ENCODE measurements at regions not wholly inside any gene's neighbourhood (a gene's known extent, or its start where the extent isn't known, plus 50 kb on each side); places are given as distances from the start of the nearest gene placed in this dataset.

GRCh38 chr6:92568541-92568940 lies 850.8 kb downstream of the EPHA7 start:
- TF ChIP-seq EZH2 (IDR thresholded peaks at IDR 0.05; ENCODE audit: borderline replicate concordance, low read depth, low read length, poor library complexity, severe bottlenecking) (no peak), CTCF (conservative IDR thresholded peaks at IDR 0.05; ENCODE audit: low read depth, low read length) (no peak)
- BruUV-seq (replicated peaks): no TSS peak
- DNase-seq (ENCODE audit: low spot score): no peak
- H3K27ac ChIP-seq (ENCODE audit: low read depth, low read length, poor library complexity, severe bottlenecking): no peak overlapping the region
- ChIA-PET CTCF (no interaction called here), POLR2A (ENCODE audit: low non-redundant PET) (no interaction called here)
- no peak overlapping the region for H3K4me3 ChIP-seq (ENCODE audit: low read depth, low read length, poor library complexity, severe bottlenecking)
- no peaks in the 10 kb centered on the region for H3K27me3 ChIP-seq (replicated peaks; ENCODE audit: insufficient read depth, low read depth, low read length, poor library complexity)
- no peaks in the 10 kb centered on the region for H3K4me1 ChIP-seq (ENCODE audit: insufficient read depth, low read length, poor library complexity, severe bottlenecking)
- H3K36me3 ChIP-seq (ENCODE audit: insufficient read depth, low read length, poor library complexity, severe bottlenecking): no peaks in the 10 kb centered on the region
- intact Hi-C loops (cut with micrococcal nuclease; ENCODE audit: unreplicated experiment): no loop called here
- H3K9me3 ChIP-seq (ENCODE audit: low read depth, low read length, poor library complexity, severe bottlenecking): no peaks in the 10 kb centered on the region

GRCh38 chr6:92566632-92567031 lies 852.7 kb downstream of the EPHA7 start:
- Histone ChIP-seq H3K4me3 (ENCODE audit: low read depth, low read length, poor library complexity, severe bottlenecking) (no peak overlapping the region), H3K9me3 (ENCODE audit: low read depth, low read length, poor library complexity, severe bottlenecking) (no peaks in the 10 kb centered on the region), H3K27ac (ENCODE audit: low read depth, low read length, poor library complexity, severe bottlenecking) (no peak overlapping the region), H3K4me1 (ENCODE audit: insufficient read depth, low read length, poor library complexity, severe bottlenecking) (no peaks in the 10 kb centered on the region), H3K27me3 (replicated peaks; ENCODE audit: insufficient read depth, low read depth, low read length, poor library complexity) (no peaks in the 10 kb centered on the region), H3K36me3 (ENCODE audit: insufficient read depth, low read length, poor library complexity, severe bottlenecking) (no peaks in the 10 kb centered on the region)
- intact Hi-C loops (cut with micrococcal nuclease; ENCODE audit: unreplicated experiment): no loop called here
- ChIA-PET CTCF (no interaction called here), POLR2A (ENCODE audit: low non-redundant PET) (no interaction called here)
- no peak for DNase-seq (ENCODE audit: low spot score)
- no peak for TF ChIP-seq EZH2 (IDR thresholded peaks at IDR 0.05; ENCODE audit: borderline replicate concordance, low read depth, low read length, poor library complexity, severe bottlenecking)
- TF ChIP-seq CTCF (conservative IDR thresholded peaks at IDR 0.05; ENCODE audit: low read depth, low read length): no peak
- BruUV-seq (replicated peaks): no TSS peak

- DNase-seq (ENCODE audit: low spot score): no peak
- H3K27me3 ChIP-seq (replicated peaks; ENCODE audit: insufficient read depth, low read depth, low read length, poor library complexity): no peaks in the 10 kb centered on the region
- TF ChIP-seq CTCF (conservative IDR thresholded peaks at IDR 0.05; ENCODE audit: low read depth, low read length) (no peak), EZH2 (IDR thresholded peaks at IDR 0.05; ENCODE audit: borderline replicate concordance, low read depth, low read length, poor library complexity, severe bottlenecking) (no peak)
- no peaks in the 10 kb centered on the region for H3K9me3 ChIP-seq (ENCODE audit: low read depth, low read length, poor library complexity, severe bottlenecking)
- intact Hi-C loops (cut with micrococcal nuclease; ENCODE audit: unreplicated experiment): no loop called here
- H3K4me3 ChIP-seq (ENCODE audit: low read depth, low read length, poor library complexity, severe bottlenecking): no peak overlapping the region
- no peak overlapping the region for H3K27ac ChIP-seq (ENCODE audit: low read depth, low read length, poor library complexity, severe bottlenecking)
- no peaks in the 10 kb centered on the region for H3K36me3 ChIP-seq (ENCODE audit: insufficient read depth, low read length, poor library complexity, severe bottlenecking)
- no peaks in the 10 kb centered on the region for H3K4me1 ChIP-seq (ENCODE audit: insufficient read depth, low read length, poor library complexity, severe bottlenecking)
- ChIA-PET POLR2A (ENCODE audit: low non-redundant PET) (no interaction called here), CTCF (no interaction called here)
- no TSS peak for BruUV-seq (replicated peaks)
Measured at GRCh38 chr6:92564376-92564775, 855.0 kb downstream of the EPHA7 start.

Data from A673 (cell line).